Nephron (organoid): ENCODE measurements at regions not wholly inside any gene's neighbourhood (a gene's known extent, or its start where the extent isn't known, plus 50 kb on each side); places are given as distances from the start of the nearest gene placed in this dataset.

ENCODE experiments used
- H3K27ac Mint-ChIP-seq, 3 experiments: 2 replicates each; pipeline ENCODE4 v1.8.0; 2020; ENCODE audit warnings: mixed read lengths in 3 of 3, mild to moderate bottlenecking in 2 of 3, moderate library complexity in 1 of 3
- H3K27me3 Mint-ChIP-seq: 2 replicates; pipeline ENCODE4 v1.8.0; 2021; ENCODE audit warnings: low read depth, mild to moderate bottlenecking, moderate library complexity, mixed read lengths
- H3K36me3 Mint-ChIP-seq: 2 replicates; pipeline ENCODE4 v1.8.0; 2020; ENCODE audit warnings: low read depth, mixed read lengths
- H3K4me1 Mint-ChIP-seq: 2 replicates; pipeline ENCODE4 v1.8.0; 2020; ENCODE audit warnings: mixed read lengths
- H3K4me3 Mint-ChIP-seq, 3 experiments: 2 replicates each; pipeline ENCODE4 v1.8.0; 2020; ENCODE audit warnings: mild to moderate bottlenecking in 3 of 3, mixed read lengths in 3 of 3, moderate library complexity in 2 of 3
- H3K9me3 Mint-ChIP-seq: 2 replicates; pipeline ENCODE4 v1.8.0; 2020; ENCODE audit warnings: mixed read lengths
- TF ChIP-seq, protein P1 (sequence below), 3 experiments: fragments of 200-600 bp; sonication (generic); IDR thresholded peaks; one replicate each; pipeline ENCODE4 v1.5.0; 2021; ENCODE audit warnings: antibody characterized with exemption in 3 of 3; ENCODE audit not compliant: unreplicated experiment in 3 of 3

DNA sequence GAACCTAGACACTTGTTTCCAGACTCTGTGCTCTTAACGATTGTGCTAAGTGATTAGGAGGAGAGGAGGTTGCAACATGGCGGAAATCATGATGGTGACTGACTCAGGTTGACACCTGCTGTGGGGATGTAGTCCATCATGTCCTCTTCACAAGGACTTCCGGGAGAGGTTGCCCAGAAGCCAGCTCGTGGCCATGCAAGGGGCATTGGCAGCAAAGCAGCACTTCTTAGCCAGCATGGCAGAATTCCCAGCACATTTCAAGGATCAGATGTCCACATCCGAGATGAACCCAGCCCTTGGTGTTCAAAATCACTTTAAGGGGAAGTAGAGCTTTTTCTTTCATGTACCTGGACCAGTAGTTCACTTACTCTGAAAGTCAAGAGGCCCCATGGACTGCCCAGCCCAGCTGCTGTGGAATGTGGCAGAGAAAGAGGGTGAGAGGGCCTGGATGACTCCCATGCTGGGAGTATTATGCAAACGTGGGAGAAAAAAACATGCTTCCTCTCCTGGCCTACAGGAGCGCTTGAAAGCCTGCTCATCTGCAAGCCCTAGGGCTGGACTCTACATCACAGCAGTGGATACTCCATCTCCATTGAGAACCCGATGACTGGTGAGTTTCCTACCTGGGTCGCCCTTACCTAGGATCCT is 65.5 kb downstream of the IRX6 start:
- no peak overlapping the region for H3K27ac Mint-ChIP-seq
- no peak overlapping the region for H3K4me3 Mint-ChIP-seq
- no peaks in the 10 kb centered on the region for H3K4me1 Mint-ChIP-seq
- H3K27me3 Mint-ChIP-seq, result peaks cover 33% of the 10 kb centered on the region
- no peaks in the 10 kb centered on the region for H3K36me3 Mint-ChIP-seq
- TF ChIP-seq, protein P1, sequence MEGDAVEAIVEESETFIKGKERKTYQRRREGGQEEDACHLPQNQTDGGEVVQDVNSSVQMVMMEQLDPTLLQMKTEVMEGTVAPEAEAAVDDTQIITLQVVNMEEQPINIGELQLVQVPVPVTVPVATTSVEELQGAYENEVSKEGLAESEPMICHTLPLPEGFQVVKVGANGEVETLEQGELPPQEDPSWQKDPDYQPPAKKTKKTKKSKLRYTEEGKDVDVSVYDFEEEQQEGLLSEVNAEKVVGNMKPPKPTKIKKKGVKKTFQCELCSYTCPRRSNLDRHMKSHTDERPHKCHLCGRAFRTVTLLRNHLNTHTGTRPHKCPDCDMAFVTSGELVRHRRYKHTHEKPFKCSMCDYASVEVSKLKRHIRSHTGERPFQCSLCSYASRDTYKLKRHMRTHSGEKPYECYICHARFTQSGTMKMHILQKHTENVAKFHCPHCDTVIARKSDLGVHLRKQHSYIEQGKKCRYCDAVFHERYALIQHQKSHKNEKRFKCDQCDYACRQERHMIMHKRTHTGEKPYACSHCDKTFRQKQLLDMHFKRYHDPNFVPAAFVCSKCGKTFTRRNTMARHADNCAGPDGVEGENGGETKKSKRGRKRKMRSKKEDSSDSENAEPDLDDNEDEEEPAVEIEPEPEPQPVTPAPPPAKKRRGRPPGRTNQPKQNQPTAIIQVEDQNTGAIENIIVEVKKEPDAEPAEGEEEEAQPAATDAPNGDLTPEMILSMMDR (IDR thresholded peaks at IDR 0.05; ENCODE audit: unreplicated experiment in 3 of 3), result no peak
- no peaks in the 10 kb centered on the region for H3K9me3 Mint-ChIP-seq

DNA sequence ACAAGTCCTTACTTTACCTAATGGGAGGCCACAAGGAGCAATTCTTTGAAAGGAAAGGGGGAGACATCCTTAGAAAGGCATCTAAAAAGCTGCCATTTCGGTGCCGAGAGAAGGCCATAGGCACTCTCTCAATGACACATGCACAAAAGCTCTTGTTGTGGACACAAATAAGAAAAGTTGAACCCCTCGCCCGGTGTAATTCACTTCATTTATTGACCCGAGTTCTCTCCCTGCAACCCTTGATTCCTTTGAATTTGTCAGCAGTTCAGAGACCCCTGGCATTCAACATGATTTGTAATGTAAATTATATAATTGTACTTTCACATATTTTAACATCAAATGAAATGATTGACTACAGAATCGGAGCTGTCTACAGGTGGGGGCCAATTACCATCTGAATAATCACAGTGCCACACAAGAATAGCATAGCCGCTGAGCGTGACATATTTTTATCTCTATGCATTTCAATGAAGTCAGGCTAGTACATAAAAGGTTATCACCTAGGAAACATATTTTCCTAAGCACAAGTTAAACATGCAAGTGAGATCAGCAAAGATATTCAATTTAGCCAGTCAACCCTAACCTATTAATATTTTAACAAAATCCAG is 66.7 kb downstream of the IRX6 start:
- Mint-ChIP-seq H3K27me3 (peaks cover 27% of the 10 kb centered on the region), H3K9me3 (no peaks in the 10 kb centered on the region), H3K4me1 (no peaks in the 10 kb centered on the region), H3K27ac (no peak overlapping the region), H3K4me3 (no peak overlapping the region), H3K36me3 (no peaks in the 10 kb centered on the region)
- TF ChIP-seq, protein P1 (IDR thresholded peaks at IDR 0.05; ENCODE audit: unreplicated experiment in 3 of 3), result no peak

DNA sequence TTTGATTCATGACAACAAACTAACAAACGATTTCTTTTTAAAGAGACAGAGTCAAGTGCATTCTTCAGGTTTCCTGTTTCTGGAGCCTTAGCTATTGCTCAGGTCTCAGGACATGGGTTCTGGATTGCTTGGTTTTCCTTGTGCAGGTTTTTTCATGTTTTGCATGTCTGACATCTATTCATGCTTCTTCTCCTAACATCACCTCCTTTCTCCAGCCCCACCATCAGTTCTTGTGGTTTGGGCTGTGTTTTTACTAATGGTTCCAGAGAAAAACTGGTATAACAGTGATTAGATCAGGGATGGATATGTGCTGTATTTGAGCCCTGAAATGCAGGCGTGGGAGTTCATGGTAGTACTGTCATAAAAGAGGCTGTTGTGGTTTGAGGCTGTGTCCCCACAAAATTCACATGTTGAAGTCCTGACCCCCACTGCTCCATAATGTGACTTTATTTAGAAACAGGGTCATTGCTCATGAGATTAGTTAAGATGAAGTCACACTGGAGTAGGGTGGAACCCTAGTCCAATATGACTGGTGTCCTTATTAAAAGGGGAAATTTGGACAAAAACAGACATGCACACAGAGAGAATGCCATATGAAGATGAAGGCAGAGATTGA is 67.9 kb downstream of the IRX6 start:
- no peak overlapping the region for H3K27ac Mint-ChIP-seq
- TF ChIP-seq, protein P1 (IDR thresholded peaks at IDR 0.05; ENCODE audit: unreplicated experiment in 3 of 3), result no peak
- H3K36me3 Mint-ChIP-seq, result no peaks in the 10 kb centered on the region
- H3K4me1 Mint-ChIP-seq, result no peaks in the 10 kb centered on the region
- peaks cover 23% of the 10 kb centered on the region for H3K27me3 Mint-ChIP-seq
- H3K4me3 Mint-ChIP-seq, result no peak overlapping the region
- H3K9me3 Mint-ChIP-seq, result no peaks in the 10 kb centered on the region

DNA sequence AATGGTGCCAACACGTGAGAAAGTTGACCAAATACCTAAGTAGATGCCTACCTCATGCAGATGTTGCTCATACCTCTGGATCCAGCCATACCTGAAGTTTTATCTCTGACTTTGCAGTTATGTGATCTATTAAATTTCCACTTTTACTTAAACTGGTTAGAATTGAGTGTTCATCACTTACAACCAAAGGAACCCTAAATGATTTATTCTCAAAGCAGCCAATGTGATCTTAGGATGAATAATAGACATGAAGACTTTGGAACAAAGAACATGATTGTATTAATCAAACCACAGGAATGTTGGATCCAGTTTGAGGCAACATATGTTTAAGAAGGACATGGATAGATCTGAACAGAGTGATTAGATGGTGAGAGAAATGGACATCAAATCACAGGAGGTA is 68.7 kb downstream of the IRX6 start:
- Mint-ChIP-seq H3K4me1 (no peaks in the 10 kb centered on the region), H3K27ac (no peak overlapping the region), H3K4me3 (no peak overlapping the region), H3K27me3 (peaks cover 23% of the 10 kb centered on the region), H3K9me3 (no peaks in the 10 kb centered on the region), H3K36me3 (no peaks in the 10 kb centered on the region)
- TF ChIP-seq, protein P1 (IDR thresholded peaks at IDR 0.05; ENCODE audit: unreplicated experiment in 3 of 3), result no peak

DNA sequence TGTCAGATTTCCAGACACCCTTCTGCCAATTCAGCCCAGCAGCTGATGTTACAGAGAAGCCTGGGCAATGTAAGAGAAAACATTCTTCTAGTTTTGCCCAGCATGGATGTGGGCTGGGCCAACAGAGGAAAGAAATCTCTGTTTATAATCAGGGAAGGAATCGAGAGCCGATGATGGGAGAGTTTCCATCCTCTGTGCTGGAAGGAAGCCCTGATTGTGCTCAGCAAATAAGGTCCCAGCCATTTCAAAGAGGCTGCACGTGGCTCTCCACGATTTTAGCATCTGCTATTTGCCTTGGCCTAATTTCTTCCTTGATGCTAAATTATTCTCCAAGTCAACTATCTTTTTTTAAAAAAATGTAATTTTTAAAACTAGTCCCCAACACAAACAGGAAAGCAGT is 70.0 kb downstream of the IRX6 start:
- H3K36me3 Mint-ChIP-seq, result no peaks in the 10 kb centered on the region
- H3K27ac Mint-ChIP-seq, result no peak overlapping the region
- H3K4me3 Mint-ChIP-seq, result no peak overlapping the region
- no peaks in the 10 kb centered on the region for H3K9me3 Mint-ChIP-seq
- H3K4me1 Mint-ChIP-seq, result no peaks in the 10 kb centered on the region
- TF ChIP-seq, protein P1 (IDR thresholded peaks at IDR 0.05; ENCODE audit: unreplicated experiment in 3 of 3), result no peak
- peaks cover 23% of the 10 kb centered on the region for H3K27me3 Mint-ChIP-seq
